ENCODE measurements at regions not wholly inside any gene's neighbourhood (a gene's known extent, or its start where the extent isn't known, plus 50 kb on each side); places are given as distances from the start of the nearest gene placed in this dataset.

GRCh38 chr7:118735441-118735840 is 510.9 kb downstream of the ANKRD7 start:
- H3K27me3 Mint-ChIP-seq (ENCODE audit: low read depth), result no peaks in the 10 kb centered on the region
- H3K4me3 Mint-ChIP-seq, result no peak overlapping the region
- CTCF ChIA-PET, result no interaction called here
- H3K36me3 Mint-ChIP-seq (ENCODE audit: low read depth), result no peaks in the 10 kb centered on the region
- H3K27ac Mint-ChIP-seq, result no peak overlapping the region
- peaks cover 9% of the 10 kb centered on the region for H3K9me3 Mint-ChIP-seq
- intact Hi-C loops (cut with micrococcal nuclease), result no loop called here
- no peak for DNase-seq
- no peaks in the 10 kb centered on the region for H3K4me1 Mint-ChIP-seq (ENCODE audit: low read depth)

- Mint-ChIP-seq H3K27ac (no peak overlapping the region), H3K36me3 (ENCODE audit: low read depth) (no peaks in the 10 kb centered on the region), H3K4me1 (ENCODE audit: low read depth) (no peaks in the 10 kb centered on the region), H3K4me3 (no peak overlapping the region), H3K27me3 (ENCODE audit: low read depth) (no peaks in the 10 kb centered on the region), H3K9me3 (peaks cover 6% of the 10 kb centered on the region)
- no peak for DNase-seq
- CTCF ChIA-PET, result no interaction called here
- intact Hi-C loops (cut with micrococcal nuclease), result no loop called here
These were observed 513.4 kb downstream of the ANKRD7 start for GRCh38 chr7:118737935-118738334.

- Mint-ChIP-seq H3K36me3 (ENCODE audit: low read depth) (no peaks in the 10 kb centered on the region), H3K9me3 (peaks cover 2% of the 10 kb centered on the region), H3K4me3 (no peak overlapping the region), H3K27me3 (ENCODE audit: low read depth) (no peaks in the 10 kb centered on the region), H3K27ac (no peak overlapping the region), H3K4me1 (ENCODE audit: low read depth) (no peaks in the 10 kb centered on the region)
- CTCF ChIA-PET, result no interaction called here
- DNase-seq, result no peak
- intact Hi-C loops (cut with micrococcal nuclease), result no loop called here
These were observed 521.4 kb downstream of the ANKRD7 start for GRCh38 chr7:118745927-118746326.

- intact Hi-C loops (cut with micrococcal nuclease), result no loop called here
- Mint-ChIP-seq H3K9me3 (no peaks in the 10 kb centered on the region), H3K36me3 (ENCODE audit: low read depth) (no peaks in the 10 kb centered on the region), H3K27me3 (ENCODE audit: low read depth) (no peaks in the 10 kb centered on the region), H3K4me1 (ENCODE audit: low read depth) (no peaks in the 10 kb centered on the region), H3K27ac (no peak overlapping the region), H3K4me3 (no peak overlapping the region)
- CTCF ChIA-PET, result no interaction called here
- DNase-seq, result no peak
These were observed 523.0 kb downstream of the ANKRD7 start for GRCh38 chr7:118747473-118747872.

- no peak overlapping the region for H3K27ac Mint-ChIP-seq
- no peaks in the 10 kb centered on the region for H3K4me1 Mint-ChIP-seq (ENCODE audit: low read depth)
- H3K36me3 Mint-ChIP-seq (ENCODE audit: low read depth), result no peaks in the 10 kb centered on the region
- intact Hi-C loops (cut with micrococcal nuclease), result no loop called here
- no peaks in the 10 kb centered on the region for H3K27me3 Mint-ChIP-seq (ENCODE audit: low read depth)
- peaks cover 1% of the 10 kb centered on the region for H3K9me3 Mint-ChIP-seq
- CTCF ChIA-PET, result no interaction called here
- DNase-seq, result no peak
- no peak overlapping the region for H3K4me3 Mint-ChIP-seq
These were observed 529.0 kb downstream of the ANKRD7 start for GRCh38 chr7:118753479-118753878.

- Mint-ChIP-seq H3K36me3 (ENCODE audit: low read depth) (no peaks in the 10 kb centered on the region), H3K27ac (no peak overlapping the region), H3K4me1 (ENCODE audit: low read depth) (no peaks in the 10 kb centered on the region), H3K4me3 (no peak overlapping the region), H3K9me3 (peaks cover 1% of the 10 kb centered on the region), H3K27me3 (ENCODE audit: low read depth) (no peaks in the 10 kb centered on the region)
- CTCF ChIA-PET, result no interaction called here
- DNase-seq, result no peak
- intact Hi-C loops (cut with micrococcal nuclease), result no loop called here
These were observed 530.1 kb downstream of the ANKRD7 start for GRCh38 chr7:118754608-118755007.

- Mint-ChIP-seq H3K27ac (no peak overlapping the region), H3K36me3 (ENCODE audit: low read depth) (no peaks in the 10 kb centered on the region), H3K9me3 (peaks cover 1% of the 10 kb centered on the region), H3K27me3 (ENCODE audit: low read depth) (no peaks in the 10 kb centered on the region), H3K4me1 (ENCODE audit: low read depth) (no peaks in the 10 kb centered on the region), H3K4me3 (no peak overlapping the region)
- CTCF ChIA-PET, result no interaction called here
- intact Hi-C loops (cut with micrococcal nuclease), result no loop called here
- no peak for DNase-seq
These were observed 530.6 kb downstream of the ANKRD7 start for GRCh38 chr7:118755067-118755625.

- H3K4me1 Mint-ChIP-seq (ENCODE audit: low read depth), result no peaks in the 10 kb centered on the region
- intact Hi-C loops (cut with micrococcal nuclease), result no loop called here
- CTCF ChIA-PET, result no interaction called here
- H3K27ac Mint-ChIP-seq, result no peak overlapping the region
- H3K4me3 Mint-ChIP-seq, result no peak overlapping the region
- no peak for DNase-seq
- H3K36me3 Mint-ChIP-seq (ENCODE audit: low read depth), result no peaks in the 10 kb centered on the region
- peaks cover 1% of the 10 kb centered on the region for H3K9me3 Mint-ChIP-seq
- no peaks in the 10 kb centered on the region for H3K27me3 Mint-ChIP-seq (ENCODE audit: low read depth)
These were observed 532.6 kb downstream of the ANKRD7 start for GRCh38 chr7:118757066-118757465.

GRCh38 chr7:118758582-118758981 is 534.1 kb downstream of the ANKRD7 start:
- Mint-ChIP-seq H3K27ac (no peak overlapping the region), H3K9me3 (peaks cover 1% of the 10 kb centered on the region), H3K4me3 (no peak overlapping the region), H3K27me3 (ENCODE audit: low read depth) (no peaks in the 10 kb centered on the region), H3K36me3 (ENCODE audit: low read depth) (no peaks in the 10 kb centered on the region), H3K4me1 (ENCODE audit: low read depth) (no peaks in the 10 kb centered on the region)
- intact Hi-C loops (cut with micrococcal nuclease), result no loop called here
- DNase-seq, result no peak
- CTCF ChIA-PET, result interaction anchor here (0.7 kb wide), 1 partner anchor 1780 kb away, joined by 3 read pairs; no protein-coding TSS in a partner anchor

GRCh38 chr7:118759921-118760320 is 535.4 kb downstream of the ANKRD7 start:
- CTCF ChIA-PET, result no interaction called here
- Mint-ChIP-seq H3K27ac (no peak overlapping the region), H3K9me3 (no peaks in the 10 kb centered on the region), H3K27me3 (ENCODE audit: low read depth) (no peaks in the 10 kb centered on the region), H3K4me1 (ENCODE audit: low read depth) (no peaks in the 10 kb centered on the region), H3K36me3 (ENCODE audit: low read depth) (no peaks in the 10 kb centered on the region), H3K4me3 (no peak overlapping the region)
- no peak for DNase-seq
- intact Hi-C loops (cut with micrococcal nuclease), result no loop called here

GRCh38 chr7:118762451-118762850 is 537.9 kb downstream of the ANKRD7 start:
- no peak overlapping the region for H3K4me3 Mint-ChIP-seq
- no peak for DNase-seq

GRCh38 chr7:118764221-118764620 is 539.7 kb downstream of the ANKRD7 start:
- Mint-ChIP-seq H3K4me3 (no peak overlapping the region), H3K27ac (no peak overlapping the region), H3K4me1 (ENCODE audit: low read depth) (no peaks in the 10 kb centered on the region), H3K36me3 (ENCODE audit: low read depth) (no peaks in the 10 kb centered on the region), H3K9me3 (no peaks in the 10 kb centered on the region), H3K27me3 (ENCODE audit: low read depth) (no peaks in the 10 kb centered on the region)
- no peak for DNase-seq
- CTCF ChIA-PET, result no interaction called here
- intact Hi-C loops (cut with micrococcal nuclease), result no loop called here

More at GRCh38 chr7:118762451-118762850, 537.9 kb downstream of the ANKRD7 start:
- CTCF ChIA-PET, result no interaction called here
- no peaks in the 10 kb centered on the region for H3K27me3 Mint-ChIP-seq (ENCODE audit: low read depth)
- intact Hi-C loops (cut with micrococcal nuclease), result no loop called here
- H3K4me1 Mint-ChIP-seq (ENCODE audit: low read depth), result no peaks in the 10 kb centered on the region
- H3K27ac Mint-ChIP-seq, result no peak overlapping the region
- H3K9me3 Mint-ChIP-seq, result no peaks in the 10 kb centered on the region
- H3K36me3 Mint-ChIP-seq (ENCODE audit: low read depth), result no peaks in the 10 kb centered on the region

- intact Hi-C loops (cut with micrococcal nuclease), result no loop called here
- no peaks in the 10 kb centered on the region for H3K4me1 Mint-ChIP-seq (ENCODE audit: low read depth)
- H3K27me3 Mint-ChIP-seq (ENCODE audit: low read depth), result no peaks in the 10 kb centered on the region
These were observed 547.2 kb downstream of the ANKRD7 start for GRCh38 chr7:118771672-118772071.

GRCh38 chr7:118777308-118777707 is 552.8 kb downstream of the ANKRD7 start:
- intact Hi-C loops (cut with micrococcal nuclease), result no loop called here
- H3K4me3 Mint-ChIP-seq, result no peak overlapping the region

More at GRCh38 chr7:118771672-118772071, 547.2 kb downstream of the ANKRD7 start:
- Mint-ChIP-seq H3K27ac (no peak overlapping the region), H3K36me3 (ENCODE audit: low read depth) (no peaks in the 10 kb centered on the region), H3K9me3 (no peaks in the 10 kb centered on the region), H3K4me3 (no peak overlapping the region)
- CTCF ChIA-PET, result no interaction called here
- no peak for DNase-seq

More at GRCh38 chr7:118777308-118777707, 552.8 kb downstream of the ANKRD7 start:
- Mint-ChIP-seq H3K9me3 (peaks cover 7% of the 10 kb centered on the region), H3K4me1 (ENCODE audit: low read depth) (no peaks in the 10 kb centered on the region), H3K27me3 (ENCODE audit: low read depth) (no peaks in the 10 kb centered on the region), H3K27ac (no peak overlapping the region), H3K36me3 (ENCODE audit: low read depth) (no peaks in the 10 kb centered on the region)
- DNase-seq, result no peak
- CTCF ChIA-PET, result no interaction called here
